ENCODE measurements at regions not wholly inside any gene's neighbourhood (a gene's known extent, or its start where the extent isn't known, plus 50 kb on each side); places are given as distances from the start of the nearest gene placed in this dataset.

DNA sequence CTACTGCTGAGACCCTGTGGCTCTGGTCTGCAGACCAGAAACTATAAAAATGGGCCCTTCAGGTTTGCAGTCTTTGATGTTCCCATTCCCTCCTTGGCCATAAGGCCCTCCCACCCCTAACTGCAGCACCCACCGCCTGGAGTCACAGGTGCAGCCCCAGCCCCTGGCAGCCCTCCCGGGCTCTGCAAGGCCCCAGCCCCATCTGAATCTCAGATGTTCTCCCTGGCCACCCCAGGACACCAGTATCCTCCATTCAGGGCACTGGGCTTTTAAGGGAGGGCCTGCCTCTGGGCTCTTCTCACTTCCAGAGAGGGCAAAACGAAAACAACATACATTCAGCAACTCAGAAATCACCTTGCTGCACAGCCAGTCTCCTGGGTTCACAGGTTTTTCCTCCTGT, 107.7 kb upstream of the RET start (continued):
- TF ChIP-seq RFX5 (IDR thresholded peaks at IDR 0.05; ENCODE audit: low read depth, low read length) = no peak
- TF ChIP-seq SREBF2 (IDR thresholded peaks at IDR 0.05; ENCODE audit: low read length) = no peak
- no peak for TF ChIP-seq JUNB (IDR thresholded peaks at IDR 0.05)
- TF ChIP-seq BHLHE40 (IDR thresholded peaks at IDR 0.05; ENCODE audit: borderline replicate concordance in 1 of 2, low read depth in 2 of 2, low read length in 1 of 2) = no peak
- TF ChIP-seq, protein P1, sequence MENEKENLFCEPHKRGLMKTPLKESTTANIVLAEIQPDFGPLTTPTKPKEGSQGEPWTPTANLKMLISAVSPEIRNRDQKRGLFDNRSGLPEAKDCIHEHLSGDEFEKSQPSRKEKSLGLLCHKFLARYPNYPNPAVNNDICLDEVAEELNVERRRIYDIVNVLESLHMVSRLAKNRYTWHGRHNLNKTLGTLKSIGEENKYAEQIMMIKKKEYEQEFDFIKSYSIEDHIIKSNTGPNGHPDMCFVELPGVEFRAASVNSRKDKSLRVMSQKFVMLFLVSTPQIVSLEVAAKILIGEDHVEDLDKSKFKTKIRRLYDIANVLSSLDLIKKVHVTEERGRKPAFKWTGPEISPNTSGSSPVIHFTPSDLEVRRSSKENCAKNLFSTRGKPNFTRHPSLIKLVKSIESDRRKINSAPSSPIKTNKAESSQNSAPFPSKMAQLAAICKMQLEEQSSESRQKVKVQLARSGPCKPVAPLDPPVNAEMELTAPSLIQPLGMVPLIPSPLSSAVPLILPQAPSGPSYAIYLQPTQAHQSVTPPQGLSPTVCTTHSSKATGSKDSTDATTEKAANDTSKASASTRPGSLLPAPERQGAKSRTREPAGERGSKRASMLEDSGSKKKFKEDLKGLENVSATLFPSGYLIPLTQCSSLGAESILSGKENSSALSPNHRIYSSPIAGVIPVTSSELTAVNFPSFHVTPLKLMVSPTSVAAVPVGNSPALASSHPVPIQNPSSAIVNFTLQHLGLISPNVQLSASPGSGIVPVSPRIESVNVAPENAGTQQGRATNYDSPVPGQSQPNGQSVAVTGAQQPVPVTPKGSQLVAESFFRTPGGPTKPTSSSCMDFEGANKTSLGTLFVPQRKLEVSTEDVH (IDR thresholded peaks at IDR 0.05; ENCODE audit: low read depth, partially characterized antibody) = no peak
- TF ChIP-seq, protein P2, sequence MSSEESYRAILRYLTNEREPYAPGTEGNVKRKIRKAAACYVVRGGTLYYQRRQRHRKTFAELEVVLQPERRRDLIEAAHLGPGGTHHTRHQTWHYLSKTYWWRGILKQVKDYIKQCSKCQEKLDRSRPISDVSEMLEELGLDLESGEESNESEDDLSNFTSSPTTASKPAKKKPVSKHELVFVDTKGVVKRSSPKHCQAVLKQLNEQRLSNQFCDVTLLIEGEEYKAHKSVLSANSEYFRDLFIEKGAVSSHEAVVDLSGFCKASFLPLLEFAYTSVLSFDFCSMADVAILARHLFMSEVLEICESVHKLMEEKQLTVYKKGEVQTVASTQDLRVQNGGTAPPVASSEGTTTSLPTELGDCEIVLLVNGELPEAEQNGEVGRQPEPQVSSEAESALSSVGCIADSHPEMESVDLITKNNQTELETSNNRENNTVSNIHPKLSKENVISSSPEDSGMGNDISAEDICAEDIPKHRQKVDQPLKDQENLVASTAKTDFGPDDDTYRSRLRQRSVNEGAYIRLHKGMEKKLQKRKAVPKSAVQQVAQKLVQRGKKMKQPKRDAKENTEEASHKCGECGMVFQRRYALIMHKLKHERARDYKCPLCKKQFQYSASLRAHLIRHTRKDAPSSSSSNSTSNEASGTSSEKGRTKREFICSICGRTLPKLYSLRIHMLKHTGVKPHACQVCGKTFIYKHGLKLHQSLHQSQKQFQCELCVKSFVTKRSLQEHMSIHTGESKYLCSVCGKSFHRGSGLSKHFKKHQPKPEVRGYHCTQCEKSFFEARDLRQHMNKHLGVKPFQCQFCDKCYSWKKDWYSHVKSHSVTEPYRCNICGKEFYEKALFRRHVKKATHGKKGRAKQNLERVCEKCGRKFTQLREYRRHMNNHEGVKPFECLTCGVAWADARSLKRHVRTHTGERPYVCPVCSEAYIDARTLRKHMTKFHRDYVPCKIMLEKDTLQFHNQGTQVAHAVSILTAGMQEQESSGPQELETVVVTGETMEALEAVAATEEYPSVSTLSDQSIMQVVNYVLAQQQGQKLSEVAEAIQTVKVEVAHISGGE (CRISPR knock-in tag; IDR thresholded peaks at IDR 0.05) = no peak

DNA sequence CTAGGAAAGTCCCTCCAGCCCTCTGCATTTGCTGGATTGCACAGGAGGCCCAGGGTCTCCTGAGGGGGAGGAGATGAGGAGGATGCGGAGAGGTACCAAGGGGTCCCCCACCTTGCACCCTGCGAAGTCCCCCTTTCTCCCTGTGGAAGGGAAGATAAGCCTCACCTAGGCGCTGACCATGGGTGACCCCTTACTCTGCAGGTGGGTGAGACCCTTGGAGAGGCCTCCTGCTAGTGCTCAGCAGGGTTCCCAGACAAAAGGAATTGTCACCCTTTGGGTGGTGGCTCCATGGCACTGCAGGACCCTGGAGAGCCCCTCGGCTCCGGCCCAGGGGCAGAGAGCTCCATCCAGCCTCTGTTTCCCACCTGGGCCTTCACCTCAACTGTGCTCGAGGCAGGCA, 107.0 kb upstream of the RET start:
- Histone ChIP-seq H3K4me3 (no peak overlapping the region), H3K9ac (ENCODE audit: control insufficient read depth, insufficient read depth, low read length) (no peak overlapping the region)
- no peak for FAIRE-seq

More for the DNA sequence above, 107.0 kb upstream of the RET start:
- Histone ChIP-seq H3K27ac (ENCODE audit: control insufficient read depth, insufficient read depth) (no peak overlapping the region), H3K4me2 (ENCODE audit: control insufficient read depth, insufficient read depth) (no peak overlapping the region), H4K20me1 (ENCODE audit: control insufficient read depth, insufficient read depth) (no peaks in the 10 kb centered on the region), H3K36me3 (ENCODE audit: control insufficient read depth in 2 of 2, insufficient read depth in 2 of 2, low read length in 1 of 2) (no peaks in the 10 kb centered on the region), H3K4me1 (ENCODE audit: control insufficient read depth, insufficient read depth, low read length) (no peaks in the 10 kb centered on the region), H3K27me3 (replicated peaks in 1 of 2; ENCODE audit: control insufficient read depth in 2 of 2, insufficient read depth in 2 of 2, low read length in 1 of 2) (no peaks in the 10 kb centered on the region), H3K79me2 (ENCODE audit: control insufficient read depth, insufficient read depth, low read length) (no peaks in the 10 kb centered on the region), H3K9me3 (replicated peaks; ENCODE audit: control insufficient read depth, insufficient read depth, low read length) (no peaks in the 10 kb centered on the region), H2AFZ (ENCODE audit: control insufficient read depth, low read depth, low read length) (no peak overlapping the region)
- intact Hi-C loops (cut with micrococcal nuclease; ENCODE audit: unreplicated experiment) (no loop called here), in situ Hi-C loops (cut with MboI) (no loop called here)
- ChIA-PET SMC1A (ENCODE audit: uncharacterized antibody, unreplicated experiment) (no interaction called here), POLR2A (no interaction called here), RAD21 (ENCODE audit: unreplicated experiment) (no interaction called here), CTCF (no interaction called here)
- DNase-seq (ENCODE audit: low read depth, low spot score) = no peak
- no TSS peak for BruUV-seq (replicated peaks)
- WGBS (ENCODE audit: insufficient coverage, insufficient replicate concordance, low lambda C conversion rate, missing lambda C conversion rate) = 26% methylated on average over 6 of the region's 6 CpGs
- ATAC-seq = no peak
- TF ChIP-seq SREBF1 (IDR thresholded peaks at IDR 0.05; ENCODE audit: low read length) = no peak
- TF ChIP-seq JUND (IDR thresholded peaks at IDR 0.05; ENCODE audit: low read depth, low read length) = no peak
- no peak for TF ChIP-seq NFYB (IDR thresholded peaks at IDR 0.05; ENCODE audit: insufficient read depth, low read depth, low read length)
- no peak for TF ChIP-seq FOXK2 (IDR thresholded peaks at IDR 0.05)
- no peak for TF ChIP-seq CHD1 (IDR thresholded peaks at IDR 0.05; ENCODE audit: low read depth, low read length)
- TF ChIP-seq RAD51 (IDR thresholded peaks at IDR 0.05) = no peak
- TF ChIP-seq, protein P3, sequence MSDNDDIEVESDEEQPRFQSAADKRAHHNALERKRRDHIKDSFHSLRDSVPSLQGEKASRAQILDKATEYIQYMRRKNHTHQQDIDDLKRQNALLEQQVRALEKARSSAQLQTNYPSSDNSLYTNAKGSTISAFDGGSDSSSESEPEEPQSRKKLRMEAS (IDR thresholded peaks at IDR 0.05; ENCODE audit: low read depth, low read length) = no peak
- no peak for TF ChIP-seq MTA3 (IDR thresholded peaks at IDR 0.05; ENCODE audit: borderline replicate concordance, low read length)
- TF ChIP-seq BHLHE40 (IDR thresholded peaks at IDR 0.05; ENCODE audit: borderline replicate concordance in 1 of 2, low read depth in 2 of 2, low read length in 1 of 2) = no peak
- no peak for TF ChIP-seq KAT2A (conservative IDR thresholded peaks at IDR 0.05; ENCODE audit: control insufficient read depth, low read depth, low read length)
- no peak for TF ChIP-seq BACH1 (IDR thresholded peaks at IDR 0.05; ENCODE audit: borderline replicate concordance)

Measured in GM12878 (cell line).